Osteoblast (primary cell): ENCODE measurements at regions not wholly inside any gene's neighbourhood (a gene's known extent, or its start where the extent isn't known, plus 50 kb on each side); places are given as distances from the start of the nearest gene placed in this dataset.
"Not testable (repeated sequence)": the region's sequence is repeated elsewhere in the genome, so short reads cannot be mapped to it uniquely, and the experiment has no call there.

Source experiments
- DNase-seq: peaks from one replicate; pipeline ENCODE4 v3.0.0; 2011; ENCODE audit warnings: low spot score, mixed read lengths; ENCODE audit not compliant: insufficient read length; ENCODE audit errors: missing footprints
- H2AFZ ChIP-seq: 2 replicates; pipeline ENCODE4 v1.6.0; 2011; ENCODE audit warnings: mild to moderate bottlenecking, low read length
- H3K27ac ChIP-seq: 2 replicates; pipeline ENCODE4 v1.5.1; 2011; ENCODE audit warnings: mild to moderate bottlenecking, low read depth, low read length, moderate library complexity
- H3K27me3 ChIP-seq: 2 replicates; pipeline ENCODE4 v1.6.0; 2012; ENCODE audit warnings: mild to moderate bottlenecking, control low read depth, inconsistent platforms, low read length, moderate library complexity; ENCODE audit not compliant: insufficient read depth
- H3K36me3 ChIP-seq: 2 replicates; pipeline ENCODE4 v1.5.1; 2011; ENCODE audit warnings: mild to moderate bottlenecking, low read length, control low read depth, moderate library complexity; ENCODE audit not compliant: insufficient read depth
- H3K4me1 ChIP-seq: 2 replicates; pipeline ENCODE4 v1.5.1; 2011; ENCODE audit warnings: mild to moderate bottlenecking, low read length, control low read depth, moderate library complexity; ENCODE audit not compliant: insufficient read depth
- H3K4me2 ChIP-seq: 2 replicates; pipeline ENCODE4 v1.6.0; 2011; ENCODE audit warnings: mild to moderate bottlenecking, low read length; ENCODE audit not compliant: insufficient read depth
- H3K4me3 ChIP-seq: fragments of 200-600 bp; sonication (generic); 3 replicates; pipeline ENCODE4 v1.5.1; 2012; ENCODE audit warnings: mild to moderate bottlenecking, low read length, inconsistent platforms; ENCODE audit not compliant: insufficient read depth
- H3K79me2 ChIP-seq: 2 replicates; pipeline ENCODE4 v1.6.0; 2012; ENCODE audit warnings: mild to moderate bottlenecking, low read length, control low read depth, inconsistent platforms; ENCODE audit not compliant: insufficient read depth
- H3K9me3 ChIP-seq: 2 replicates; pipeline ENCODE4 v1.5.1; 2011; ENCODE audit warnings: low read depth, low read length, control low read depth
- H4K20me1 ChIP-seq: 2 replicates; pipeline ENCODE4 v1.6.0; 2012; ENCODE audit warnings: mild to moderate bottlenecking, low read length, control low read depth; ENCODE audit not compliant: insufficient read depth
- TF ChIP-seq, protein P1 (sequence below): IDR thresholded peaks from 2 replicates; pipeline ENCODE4 v1.5.1; 2011; ENCODE audit warnings: mild to moderate bottlenecking, low read depth, low read length, moderate library complexity; ENCODE audit errors: extremely low read depth

DNA sequence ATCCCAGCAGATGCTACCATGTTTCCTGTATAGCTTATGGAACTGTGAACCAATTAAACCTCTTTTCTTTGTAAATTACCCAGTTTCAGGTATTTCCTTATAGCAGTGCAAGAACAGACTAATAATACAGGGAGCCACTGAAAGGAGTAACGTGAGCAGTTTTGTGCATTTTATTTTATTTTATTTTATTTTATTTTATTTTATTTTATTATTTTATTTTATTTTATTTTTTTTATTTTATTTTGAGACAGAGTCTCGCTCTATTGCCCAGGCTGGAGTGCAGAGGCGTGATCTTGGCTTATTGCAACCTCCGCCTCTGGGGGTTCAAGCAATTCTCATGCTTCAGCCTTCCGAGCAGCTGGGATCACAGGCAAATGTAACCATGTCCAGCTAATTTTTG lies 55.9 kb upstream of the KCNK12 start:
- H3K4me3 ChIP-seq = no peak overlapping the region
- no peaks in the 10 kb centered on the region for H3K9me3 ChIP-seq
- no peak overlapping the region for H3K4me2 ChIP-seq
- no peak overlapping the region for H3K27ac ChIP-seq
- TF ChIP-seq, protein P1, sequence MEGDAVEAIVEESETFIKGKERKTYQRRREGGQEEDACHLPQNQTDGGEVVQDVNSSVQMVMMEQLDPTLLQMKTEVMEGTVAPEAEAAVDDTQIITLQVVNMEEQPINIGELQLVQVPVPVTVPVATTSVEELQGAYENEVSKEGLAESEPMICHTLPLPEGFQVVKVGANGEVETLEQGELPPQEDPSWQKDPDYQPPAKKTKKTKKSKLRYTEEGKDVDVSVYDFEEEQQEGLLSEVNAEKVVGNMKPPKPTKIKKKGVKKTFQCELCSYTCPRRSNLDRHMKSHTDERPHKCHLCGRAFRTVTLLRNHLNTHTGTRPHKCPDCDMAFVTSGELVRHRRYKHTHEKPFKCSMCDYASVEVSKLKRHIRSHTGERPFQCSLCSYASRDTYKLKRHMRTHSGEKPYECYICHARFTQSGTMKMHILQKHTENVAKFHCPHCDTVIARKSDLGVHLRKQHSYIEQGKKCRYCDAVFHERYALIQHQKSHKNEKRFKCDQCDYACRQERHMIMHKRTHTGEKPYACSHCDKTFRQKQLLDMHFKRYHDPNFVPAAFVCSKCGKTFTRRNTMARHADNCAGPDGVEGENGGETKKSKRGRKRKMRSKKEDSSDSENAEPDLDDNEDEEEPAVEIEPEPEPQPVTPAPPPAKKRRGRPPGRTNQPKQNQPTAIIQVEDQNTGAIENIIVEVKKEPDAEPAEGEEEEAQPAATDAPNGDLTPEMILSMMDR = no peak
- no peaks in the 10 kb centered on the region for H3K79me2 ChIP-seq
- no peak overlapping the region for H2AFZ ChIP-seq
- H3K4me1 ChIP-seq = peaks cover 3% of the 10 kb centered on the region
- no peaks in the 10 kb centered on the region for H3K36me3 ChIP-seq
- peaks cover 4% of the 10 kb centered on the region for H3K27me3 ChIP-seq
- no peaks in the 10 kb centered on the region for H4K20me1 ChIP-seq
- no peak for DNase-seq

DNA sequence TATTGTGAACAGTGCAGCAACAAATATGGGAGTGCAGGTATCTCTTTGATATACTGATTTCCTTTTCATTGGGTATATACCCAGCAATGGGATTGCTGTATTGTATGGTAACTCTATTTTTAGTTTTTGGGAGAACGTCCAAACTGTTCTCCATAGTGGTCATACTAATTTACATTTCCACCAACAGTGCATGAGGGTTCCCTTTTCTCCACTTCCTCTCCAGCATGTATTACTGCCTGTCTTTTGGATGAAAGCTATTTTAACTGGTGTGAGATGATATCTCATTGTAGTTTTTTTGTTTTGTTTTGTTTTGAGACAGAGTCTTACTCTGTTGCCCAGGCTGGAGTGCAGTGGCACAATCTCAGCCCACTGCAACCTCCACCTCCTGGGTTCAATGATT lies 52.4 kb upstream of the KCNK12 start:
- H2AFZ ChIP-seq, H3K4me2 ChIP-seq, DNase-seq, H3K27ac ChIP-seq, H3K36me3 ChIP-seq, H3K79me2 ChIP-seq, H3K4me1 ChIP-seq, H3K9me3 ChIP-seq, H3K27me3 ChIP-seq, H4K20me1 ChIP-seq, H3K4me3 ChIP-seq: not testable (repeated sequence)

DNA sequence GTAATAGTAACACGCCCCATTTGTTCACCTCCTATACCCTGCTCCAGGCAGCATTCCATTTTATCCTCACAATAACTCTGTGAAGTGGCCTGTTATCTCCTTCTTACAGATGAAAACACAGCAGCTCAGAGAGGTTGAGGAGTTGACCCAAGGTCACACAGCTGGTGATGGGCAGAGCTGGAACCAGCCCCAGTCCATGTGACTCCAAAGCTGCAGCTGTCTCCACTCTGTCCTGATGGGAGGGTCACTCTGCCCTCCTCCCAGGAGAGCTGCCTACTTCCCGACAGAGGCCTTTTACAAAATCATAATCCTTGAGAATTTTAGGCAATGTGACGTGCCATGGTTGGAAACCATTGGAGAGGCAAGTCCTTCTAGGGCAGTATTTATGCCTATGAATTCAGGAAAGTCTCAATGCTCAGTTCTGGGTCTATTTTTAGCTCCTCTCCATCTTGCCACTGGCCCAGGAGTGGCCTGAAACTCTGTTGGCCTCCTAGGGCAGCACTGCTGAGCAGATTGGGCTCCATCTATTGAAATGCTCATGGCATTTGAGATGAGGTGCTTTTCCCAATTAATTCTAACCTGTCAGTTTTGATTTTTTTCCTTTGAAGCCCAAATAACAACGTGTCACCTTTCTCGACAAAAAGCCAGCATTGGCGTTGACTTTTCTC lies 50.1 kb upstream of the KCNK12 start:
- H3K27me3 ChIP-seq = peaks cover 7% of the 10 kb centered on the region
- no peak overlapping the region for H3K4me3 ChIP-seq
- no peaks in the 10 kb centered on the region for H3K79me2 ChIP-seq
- H3K4me1 ChIP-seq = no peaks in the 10 kb centered on the region
- H4K20me1 ChIP-seq = no peaks in the 10 kb centered on the region
- no peak overlapping the region for H2AFZ ChIP-seq
- no peak overlapping the region for H3K27ac ChIP-seq
- no peak overlapping the region for H3K4me2 ChIP-seq
- DNase-seq = no peak
- H3K36me3 ChIP-seq = no peaks in the 10 kb centered on the region
- TF ChIP-seq, protein P1 = no peak
- no peaks in the 10 kb centered on the region for H3K9me3 ChIP-seq
